Skeletal muscle tissue (tissue), 3 donors: ENCODE measurements at regions not wholly inside any gene's neighbourhood (a gene's known extent, or its start where the extent isn't known, plus 50 kb on each side); places are given as distances from the start of the nearest gene placed in this dataset.
"Not testable (repeated sequence)": the region's sequence is repeated elsewhere in the genome, so short reads cannot be mapped to it uniquely, and the experiment has no call there.

Experiments
- H3K27ac ChIP-seq: one replicate; pipeline ENCODE4 v1.7.0; 2013; ENCODE audit warnings: mild to moderate bottlenecking, low read depth, low read length, inconsistent platforms
- H3K27me3 ChIP-seq, 3 donors: one replicate each; pipeline ENCODE4 v1.7.0; 2013; ENCODE audit warnings: low read length in 3 of 3; ENCODE audit not compliant: control insufficient read depth in 3 of 3, insufficient read depth in 3 of 3
- H3K36me3 ChIP-seq, 3 donors: one replicate each; pipeline ENCODE4 v1.7.0; 2013; ENCODE audit warnings: low read length in 3 of 3; ENCODE audit not compliant: control insufficient read depth in 3 of 3, insufficient read depth in 3 of 3
- H3K4me1 ChIP-seq, 3 donors: one replicate each; pipeline ENCODE4 v1.7.0; 2013; ENCODE audit warnings: low read length in 3 of 3, mild to moderate bottlenecking in 3 of 3; ENCODE audit not compliant: control insufficient read depth in 3 of 3, insufficient read depth in 3 of 3
- H3K4me3 ChIP-seq, 3 donors: one replicate each; pipeline ENCODE4 v1.7.0; 2013; ENCODE audit warnings: low read length in 3 of 3
- H3K9ac ChIP-seq, 3 donors: one replicate each; pipeline ENCODE4 v1.7.0; 2013; ENCODE audit warnings: low read length in 3 of 3, mild to moderate bottlenecking in 3 of 3, moderate library complexity in 2 of 3, low read depth in 1 of 3
- H3K9me3 ChIP-seq, 3 donors: one replicate each; pipeline ENCODE4 v1.7.0; 2013; ENCODE audit warnings: low read length in 3 of 3; ENCODE audit not compliant: control insufficient read depth in 3 of 3
- donor health status: Osteomylitis.

- Histone ChIP-seq H3K27me3 (no peaks in the 10 kb centered on the region), H3K9me3 (no peaks in the 10 kb centered on the region), H3K4me1 (no peaks in the 10 kb centered on the region), H3K4me3 (no peak overlapping the region), H3K36me3 (no peaks in the 10 kb centered on the region), H3K27ac (no peak overlapping the region), H3K9ac (no peak overlapping the region)
Measured at GRCh38 chr14:30063746-30064145, 136.1 kb upstream of the PRKD1 start.

- Histone ChIP-seq H3K36me3 (no peaks in the 10 kb centered on the region), H3K27me3 (no peaks in the 10 kb centered on the region), H3K27ac (no peak overlapping the region), H3K9ac (no peak overlapping the region), H3K4me3 (no peak overlapping the region), H3K4me1 (no peaks in the 10 kb centered on the region), H3K9me3 (no peaks in the 10 kb centered on the region)
Measured at GRCh38 chr14:30064454-30064853, 136.8 kb upstream of the PRKD1 start.

- Histone ChIP-seq H3K36me3 (no peaks in the 10 kb centered on the region), H3K9me3 (peaks cover 0 to 2% (median 0%) of the 10 kb centered on the region in 3 donors), H3K9ac (no peak overlapping the region), H3K4me3 (no peak overlapping the region), H3K4me1 (no peaks in the 10 kb centered on the region), H3K27ac (no peak overlapping the region), H3K27me3 (no peaks in the 10 kb centered on the region)
Measured at GRCh38 chr14:30069536-30069935, 141.9 kb upstream of the PRKD1 start.

GRCh38 chr14:30072454-30072853, 144.8 kb upstream of the PRKD1 start:
- not testable (repeated sequence) for H3K9ac ChIP-seq, H3K4me3 ChIP-seq, H3K27me3 ChIP-seq, H3K36me3 ChIP-seq, H3K27ac ChIP-seq, H3K4me1 ChIP-seq, H3K9me3 ChIP-seq

GRCh38 chr14:30077946-30078345, 150.3 kb upstream of the PRKD1 start:
- Histone ChIP-seq H3K9ac (no peak overlapping the region), H3K27ac (no peak overlapping the region), H3K4me3 (no peak overlapping the region), H3K4me1 (no peaks in the 10 kb centered on the region), H3K27me3 (no peaks in the 10 kb centered on the region), H3K36me3 (no peaks in the 10 kb centered on the region), H3K9me3 (peaks cover 0 to 3% (median 0%) of the 10 kb centered on the region in 3 donors)

- Histone ChIP-seq H3K9me3 (peaks cover 0 to 3% (median 0%) of the 10 kb centered on the region in 3 donors), H3K27me3 (no peaks in the 10 kb centered on the region), H3K27ac (no peak overlapping the region), H3K9ac (no peak overlapping the region), H3K4me3 (no peak overlapping the region), H3K4me1 (no peaks in the 10 kb centered on the region), H3K36me3 (no peaks in the 10 kb centered on the region)
Measured at GRCh38 chr14:30078811-30079402, 151.3 kb upstream of the PRKD1 start.

- no peaks in the 10 kb centered on the region for H3K4me1 ChIP-seq
- H3K36me3 ChIP-seq = no peaks in the 10 kb centered on the region
- H3K27ac ChIP-seq = no peak overlapping the region
- H3K27me3 ChIP-seq = no peaks in the 10 kb centered on the region
- no peak overlapping the region for H3K9ac ChIP-seq
- no peak overlapping the region for H3K4me3 ChIP-seq
- H3K9me3 ChIP-seq = no peaks in the 10 kb centered on the region
Measured at GRCh38 chr14:30082486-30082885, 154.8 kb upstream of the PRKD1 start.

GRCh38 chr14:30084811-30085210, 157.2 kb upstream of the PRKD1 start:
- H3K27ac ChIP-seq = no peak overlapping the region
- H3K9ac ChIP-seq = no peak overlapping the region
- H3K9me3 ChIP-seq = peaks cover 0 to 5% (median 2%) of the 10 kb centered on the region in 3 donors
- H3K4me1 ChIP-seq = no peaks in the 10 kb centered on the region
- H3K36me3 ChIP-seq = no peaks in the 10 kb centered on the region
- no peak overlapping the region for H3K4me3 ChIP-seq
- no peaks in the 10 kb centered on the region for H3K27me3 ChIP-seq

GRCh38 chr14:30085943-30086342, 158.3 kb upstream of the PRKD1 start:
- no peak overlapping the region for H3K27ac ChIP-seq
- no peaks in the 10 kb centered on the region for H3K27me3 ChIP-seq
- no peaks in the 10 kb centered on the region for H3K4me1 ChIP-seq
- H3K9ac ChIP-seq = no peak overlapping the region
- peaks cover 0 to 5% (median 2%) of the 10 kb centered on the region in 3 donors for H3K9me3 ChIP-seq
- no peak overlapping the region for H3K4me3 ChIP-seq
- H3K36me3 ChIP-seq = no peaks in the 10 kb centered on the region

GRCh38 chr14:30088620-30089019, 161.0 kb upstream of the PRKD1 start:
- no peaks in the 10 kb centered on the region for H3K4me1 ChIP-seq
- H3K4me3 ChIP-seq = no peak overlapping the region
- H3K36me3 ChIP-seq = no peaks in the 10 kb centered on the region
- H3K9ac ChIP-seq = no peak overlapping the region
- H3K9me3 ChIP-seq = peaks cover 2 to 10% (median 5%) of the 10 kb centered on the region in 3 donors
- H3K27ac ChIP-seq = no peak overlapping the region
- H3K27me3 ChIP-seq = no peaks in the 10 kb centered on the region
